Trophoblast cell (in vitro differentiated cells and primary cell): ENCODE measurements at regions not wholly inside any gene's neighbourhood (a gene's known extent, or its start where the extent isn't known, plus 50 kb on each side); places are given as distances from the start of the nearest gene placed in this dataset.

Experiments used
- DNase-seq, 2 donors: peaks; one replicate each; pipeline ENCODE4 v3.0.0-alpha.2; 2016
- H2AFZ ChIP-seq: 2 replicates; pipeline ENCODE4 v1.6.1; 2013; ENCODE audit warnings: low read length, moderate library complexity, mild to moderate bottlenecking; ENCODE audit not compliant: insufficient read depth, poor library complexity
- H2AK5ac ChIP-seq: 2 replicates; pipeline ENCODE4 v1.6.1; 2013; ENCODE audit warnings: mild to moderate bottlenecking, low read length
- H2BK120ac ChIP-seq: 2 replicates; pipeline ENCODE4 v1.6.1; 2013; ENCODE audit warnings: low read length, mild to moderate bottlenecking, moderate library complexity; ENCODE audit not compliant: insufficient read depth, poor library complexity
- H2BK12ac ChIP-seq: 2 replicates; pipeline ENCODE4 v1.6.1; 2013; ENCODE audit warnings: mild to moderate bottlenecking, low read length, moderate library complexity
- H2BK5ac ChIP-seq: 2 replicates; pipeline ENCODE4 v1.6.1; 2013; ENCODE audit warnings: low read length, low read depth, moderate library complexity, mild to moderate bottlenecking; ENCODE audit not compliant: poor library complexity
- H3K14ac ChIP-seq: 2 replicates; pipeline ENCODE4 v1.6.1; 2013; ENCODE audit warnings: mild to moderate bottlenecking, low read length
- H3K18ac ChIP-seq: 2 replicates; pipeline ENCODE4 v1.6.1; 2013; ENCODE audit warnings: mild to moderate bottlenecking, low read length
- H3K23ac ChIP-seq: 2 replicates; pipeline ENCODE4 v1.6.1; 2013; ENCODE audit warnings: low read length
- H3K27ac ChIP-seq: 2 replicates; pipeline ENCODE4 v1.5.1; 2013; ENCODE audit warnings: low read depth, mild to moderate bottlenecking, inconsistent platforms, low read length, moderate library complexity
- H3K27me3 ChIP-seq: 2 replicates; pipeline ENCODE4 v1.6.1; 2013; ENCODE audit warnings: inconsistent platforms, mild to moderate bottlenecking, low read length, moderate library complexity; ENCODE audit not compliant: insufficient read depth
- H3K36me3 ChIP-seq, 2 experiments: 1 replicate in 1 of 2; 2 replicates in 1 of 2; pipeline ENCODE4 v1.6.1; 2013; ENCODE audit warnings: low read length in 2 of 2, mild to moderate bottlenecking in 2 of 2, moderate library complexity in 1 of 2; ENCODE audit not compliant: insufficient read depth in 2 of 2, control insufficient read depth in 1 of 2
- H3K4ac ChIP-seq: 2 replicates; pipeline ENCODE4 v1.6.1; 2013; ENCODE audit warnings: low read depth, mild to moderate bottlenecking, low read length, moderate library complexity
- H3K4me1 ChIP-seq, 2 experiments: 1 replicate in 1 of 2; 2 replicates in 1 of 2; pipeline ENCODE4 v1.6.1; 2013; ENCODE audit warnings: low read length in 2 of 2, mild to moderate bottlenecking in 2 of 2, moderate library complexity in 1 of 2; ENCODE audit not compliant: insufficient read depth in 2 of 2, control insufficient read depth in 1 of 2
- H3K4me2 ChIP-seq: 2 replicates; pipeline ENCODE4 v1.6.1; 2013; ENCODE audit warnings: inconsistent platforms, mild to moderate bottlenecking, low read length, moderate library complexity
- H3K4me3 ChIP-seq: 2 replicates; pipeline ENCODE4 v1.5.1; 2013; ENCODE audit warnings: mild to moderate bottlenecking, low read depth, low read length, inconsistent platforms
- H3K79me1 ChIP-seq: one replicate; pipeline ENCODE4 v1.6.1; 2013; ENCODE audit warnings: low read length
- H3K79me2 ChIP-seq: 2 replicates; pipeline ENCODE4 v1.6.1; 2013; ENCODE audit warnings: low read length, mild to moderate bottlenecking; ENCODE audit not compliant: control insufficient read depth, insufficient read depth, poor library complexity
- H3K9ac ChIP-seq: 2 replicates; pipeline ENCODE4 v1.6.1; 2013; ENCODE audit warnings: mild to moderate bottlenecking, low read length
- H3K9me3 ChIP-seq: 2 replicates; pipeline ENCODE4 v1.6.1; 2013; ENCODE audit warnings: low read depth, mild to moderate bottlenecking, control low read depth, inconsistent platforms, low read length; ENCODE audit not compliant: insufficient read depth
- H4K12ac ChIP-seq: 2 replicates; pipeline ENCODE4 v1.6.1; 2013; ENCODE audit warnings: low read depth, mild to moderate bottlenecking, low read length, moderate library complexity
- H4K8ac ChIP-seq: 2 replicates; pipeline ENCODE4 v1.6.1; 2013; ENCODE audit warnings: low read depth, mild to moderate bottlenecking, low read length, moderate library complexity
- H4K91ac ChIP-seq: one replicate; pipeline ENCODE4 v1.6.1; 2013; ENCODE audit warnings: low read depth, mild to moderate bottlenecking, low read length, moderate library complexity
- WGBS: extraction: QIAGEN DNeasy Blood & Tissue Kit; methylation state at CpG from one replicate; pipeline ENCODE4 v1.1.7; 2013; ENCODE audit warnings: missing lambda C conversion rate; ENCODE audit not compliant: insufficient read length, insufficient coverage; ENCODE audit errors: extremely low coverage; 5-methylcytosine and 5-hydroxymethylcytosine counted together

- Histone ChIP-seq H3K4me2 (no peak overlapping the region), H3K23ac (no peak overlapping the region), H2BK120ac (no peak overlapping the region), H4K12ac (no peak overlapping the region), H4K91ac (no peak overlapping the region), H3K79me2 (no peaks in the 10 kb centered on the region), H3K79me1 (no peaks in the 10 kb centered on the region), H2BK12ac (no peak overlapping the region), H3K14ac (no peak overlapping the region), H3K4me1 (peaks cover 0 to 3% of the 10 kb centered on the region in 2 experiments), H3K4ac (no peak overlapping the region), H3K27ac (no peak overlapping the region), H3K9me3 (no peaks in the 10 kb centered on the region), H2AK5ac (no peak overlapping the region), H2BK5ac (no peak overlapping the region), H2AFZ (no peak overlapping the region), H3K18ac (no peak overlapping the region), H3K27me3 (no peaks in the 10 kb centered on the region), H3K4me3 (no peak overlapping the region), H3K9ac (no peak overlapping the region), H4K8ac (no peak overlapping the region), H3K36me3 (no peaks in the 10 kb centered on the region)
- no CpG with 5 or more reads among the region's 8 CpGs for WGBS
- no peak for DNase-seq
Observed at GRCh38 chr4:151993521-151993920, 232.7 kb upstream of the GATB start.

GRCh38 chr4:151992332-151993154, 231.7 kb upstream of the GATB start:
- H3K79me2 ChIP-seq: no peaks in the 10 kb centered on the region
- no peak overlapping the region for H3K4me2 ChIP-seq
- no peaks in the 10 kb centered on the region for H3K9me3 ChIP-seq
- H3K36me3 ChIP-seq: no peaks in the 10 kb centered on the region
- no peak overlapping the region for H3K14ac ChIP-seq
- H3K23ac ChIP-seq: no peak overlapping the region
- H2BK120ac ChIP-seq: no peak overlapping the region
- no peaks in the 10 kb centered on the region for H3K27me3 ChIP-seq
- no CpG with 5 or more reads among the region's 5 CpGs for WGBS
- no peak overlapping the region for H3K9ac ChIP-seq
- no peak for DNase-seq
- H3K4me3 ChIP-seq: no peak overlapping the region
- H3K27ac ChIP-seq: no peak overlapping the region
- H2AFZ ChIP-seq: no peak overlapping the region
- H4K91ac ChIP-seq: no peak overlapping the region
- H3K79me1 ChIP-seq: no peaks in the 10 kb centered on the region
- no peak overlapping the region for H4K8ac ChIP-seq
- no peak overlapping the region for H4K12ac ChIP-seq
- no peak overlapping the region for H3K18ac ChIP-seq
- peaks cover 0 to 3% of the 10 kb centered on the region in 2 experiments for H3K4me1 ChIP-seq
- H2AK5ac ChIP-seq: no peak overlapping the region
- H2BK5ac ChIP-seq: no peak overlapping the region
- no peak overlapping the region for H2BK12ac ChIP-seq
- H3K4ac ChIP-seq: no peak overlapping the region

- Histone ChIP-seq H2AK5ac (no peak overlapping the region), H3K4ac (no peak overlapping the region), H3K4me1 (peaks cover 0 to 3% of the 10 kb centered on the region in 2 experiments), H3K9me3 (no peaks in the 10 kb centered on the region), H2BK5ac (no peak overlapping the region), H3K27me3 (no peaks in the 10 kb centered on the region), H3K27ac (no peak overlapping the region), H3K4me2 (no peak overlapping the region), H3K9ac (no peak overlapping the region), H3K4me3 (no peak overlapping the region), H2AFZ (no peak overlapping the region), H4K12ac (no peak overlapping the region), H3K36me3 (no peaks in the 10 kb centered on the region), H3K79me2 (no peaks in the 10 kb centered on the region), H3K18ac (no peak overlapping the region), H2BK120ac (no peak overlapping the region), H4K8ac (no peak overlapping the region), H3K79me1 (no peaks in the 10 kb centered on the region), H2BK12ac (no peak overlapping the region), H3K23ac (no peak overlapping the region), H3K14ac (no peak overlapping the region), H4K91ac (no peak overlapping the region)
- no CpG with 5 or more reads among the region's 2 CpGs for WGBS
- DNase-seq: no peak
Observed at GRCh38 chr4:151991884-151992167, 231.0 kb upstream of the GATB start.

- Histone ChIP-seq H3K27ac (no peak overlapping the region), H2BK5ac (no peak overlapping the region), H2AFZ (no peak overlapping the region), H3K9ac (no peak overlapping the region), H4K91ac (no peak overlapping the region), H3K18ac (no peak overlapping the region), H3K4me1 (peaks cover 0 to 3% of the 10 kb centered on the region in 2 experiments), H3K4me3 (no peak overlapping the region), H3K23ac (no peak overlapping the region), H3K14ac (no peak overlapping the region), H3K79me1 (no peaks in the 10 kb centered on the region), H4K12ac (no peak overlapping the region), H2AK5ac (no peak overlapping the region), H2BK120ac (no peak overlapping the region), H3K9me3 (no peaks in the 10 kb centered on the region), H4K8ac (no peak overlapping the region), H3K27me3 (no peaks in the 10 kb centered on the region), H3K79me2 (no peaks in the 10 kb centered on the region), H3K4ac (no peak overlapping the region), H3K4me2 (no peak overlapping the region), H2BK12ac (no peak overlapping the region), H3K36me3 (no peaks in the 10 kb centered on the region)
- DNase-seq: no peak
- WGBS: no CpG with 5 or more reads among the region's 10 CpGs
Observed at GRCh38 chr4:151991001-151991883, 230.4 kb upstream of the GATB start.
